GM12878 (cell line): ENCODE measurements at regions not wholly inside any gene's neighbourhood (a gene's known extent, or its start where the extent isn't known, plus 50 kb on each side); places are given as distances from the start of the nearest gene placed in this dataset.
A peak's percentile ranks its signal among the peaks of the same experiment; 100 is the strongest.
"Not testable (repeated sequence)": the region's sequence is repeated elsewhere in the genome, so short reads cannot be mapped to it uniquely, and the experiment has no call there.

ENCODE experiments used
- ATAC-seq: fragments of 200-7000 bp; cut with Tn5 transposase; 3 replicates; pipeline ENCODE4 v1.9.1; 2020; ENCODE audit warnings: mild to moderate bottlenecking, moderate library complexity
- BruUV-seq: library from RNA; stranded (reverse); fragments of 400-500 nt; replicated peaks from 2 replicates; lab custom pipeline; 2021; lab: Mats Ljungman, UMichigan
- CTCF ChIA-PET: fragments of 300-600 bp; sonication (Branson Sonifier 250); formaldehyde crosslinking; extraction: SDS; loops from one replicate; lab custom pipeline; 2021; ENCODE audit warnings: inconsistent platforms; lab: Yijun Ruan, JAX
- POLR2A ChIA-PET: fragments of 350-600 bp; formaldehyde crosslinking; extraction: SDS; loops from one replicate; lab custom pipeline; 2021; ENCODE audit warnings: inconsistent platforms; lab: Charles Lee
- RAD21 ChIA-PET: fragments of 300-600 bp; sonication (Branson Sonifier 250); formaldehyde crosslinking; loops from one replicate; lab custom pipeline; 2023; ENCODE audit warnings: antibody characterized with exemption; ENCODE audit not compliant: unreplicated experiment; lab: Charles Lee
- SMC1A ChIA-PET: fragments of 300-600 bp; sonication (Branson Sonifier 250); formaldehyde crosslinking; loops from one replicate; lab custom pipeline; 2023; ENCODE audit not compliant: unreplicated experiment, uncharacterized antibody; lab: Charles Lee
- DNase-seq: peaks from one replicate; pipeline ENCODE4 v3.0.0-alpha.2; 2011; ENCODE audit warnings: low read depth, low spot score
- FAIRE-seq: peaks from 3 replicates; lab custom pipeline; 2011; peaks lifted over from hg19 to GRCh38; lab: Jason Lieb, UNC
- H2AFZ ChIP-seq: 2 replicates; pipeline ENCODE4 v1.6.0; 2011; ENCODE audit warnings: low read depth, low read length, control low read depth; ENCODE audit not compliant: control insufficient read depth
- H3K27ac ChIP-seq: 2 replicates; pipeline ENCODE4 v1.5.1; 2011; ENCODE audit warnings: control low read depth; ENCODE audit not compliant: control insufficient read depth, insufficient read depth
- H3K27me3 ChIP-seq, 2 experiments: replicated peaks in 1 of 2; 2 replicates each; pipeline versions ENCODE4 v1.6.0 to v1.6.1; 2011; ENCODE audit warnings: low read length in 1 of 2; ENCODE audit not compliant: control insufficient read depth in 2 of 2, insufficient read depth in 2 of 2
- H3K36me3 ChIP-seq, 2 experiments: 2 replicates each; pipeline ENCODE4 v1.5.1; 2011; ENCODE audit warnings: low read length in 1 of 2; ENCODE audit not compliant: control insufficient read depth in 2 of 2, insufficient read depth in 2 of 2
- H3K4me1 ChIP-seq: 2 replicates; pipeline ENCODE4 v1.6.1; 2011; ENCODE audit warnings: mild to moderate bottlenecking, low read length, moderate library complexity, mixed read lengths; ENCODE audit not compliant: control insufficient read depth, insufficient read depth
- H3K4me2 ChIP-seq: 2 replicates; pipeline ENCODE4 v1.6.0; 2011; ENCODE audit warnings: control low read depth; ENCODE audit not compliant: control insufficient read depth, insufficient read depth
- H3K4me3 ChIP-seq: fragments of 200-600 bp; sonication (generic); 2 replicates; pipeline ENCODE4 v1.5.1; 2016
- H3K79me2 ChIP-seq: 2 replicates; pipeline ENCODE4 v1.6.0; 2011; ENCODE audit warnings: low read length; ENCODE audit not compliant: control insufficient read depth, insufficient read depth
- H3K9ac ChIP-seq: 2 replicates; pipeline ENCODE4 v1.8.0; 2011; ENCODE audit warnings: low read length, control low read depth, mixed read lengths; ENCODE audit not compliant: control insufficient read depth, insufficient read depth
- H3K9me3 ChIP-seq: replicated peaks from 3 replicates; pipeline ENCODE4 v1.5.1; 2011; ENCODE audit warnings: mild to moderate bottlenecking, low read length; ENCODE audit not compliant: control insufficient read depth, insufficient read depth
- H4K20me1 ChIP-seq: 2 replicates; pipeline ENCODE4 v1.6.0; 2011; ENCODE audit not compliant: control insufficient read depth, insufficient read depth
- WGBS: methylation state at CpG from one replicate; pipeline ENCODE4 v1.1.6; 2016; ENCODE audit warnings: low lambda C conversion rate; ENCODE audit not compliant: insufficient replicate concordance, insufficient coverage; ENCODE audit errors: missing lambda C conversion rate; 5-methylcytosine and 5-hydroxymethylcytosine counted together
- in situ Hi-C: fragments of 300-500 bp; cut with MboI; formaldehyde crosslinking; loops from 9 replicates; pipeline ENCODE4 v1.14.3; 2018; ENCODE audit warnings: mixed read lengths
- intact Hi-C: fragments of 100-400 bp; cut with micrococcal nuclease; formaldehyde crosslinking; loops from one replicate; pipeline ENCODE4 v1.14.2; 2022; ENCODE audit not compliant: unreplicated experiment

- H3K9ac ChIP-seq, in situ Hi-C loops, H4K20me1 ChIP-seq, DNase-seq, H3K27me3 ChIP-seq, H3K27ac ChIP-seq, H3K9me3 ChIP-seq, FAIRE-seq, H3K79me2 ChIP-seq, CTCF ChIA-PET, RAD21 ChIA-PET, BruUV-seq, intact Hi-C loops, H2AFZ ChIP-seq, SMC1A ChIA-PET, H3K4me3 ChIP-seq, H3K4me1 ChIP-seq, POLR2A ChIA-PET, H3K36me3 ChIP-seq, H3K4me2 ChIP-seq: not testable (repeated sequence)
- peak; percentile 38; the same call in 1 of the 3 replicates for ATAC-seq
- no CpG with 5 or more reads among the region's 10 CpGs for WGBS
Measured at GRCh38 chrX:63233013-63233412, 118.1 kb downstream of the SPIN4 start.

- H3K79me2 ChIP-seq, RAD21 ChIA-PET, H3K9ac ChIP-seq, BruUV-seq, H3K27me3 ChIP-seq, H3K4me2 ChIP-seq, DNase-seq, H4K20me1 ChIP-seq, FAIRE-seq, intact Hi-C loops, H3K9me3 ChIP-seq, H2AFZ ChIP-seq, H3K4me1 ChIP-seq, SMC1A ChIA-PET, in situ Hi-C loops, H3K4me3 ChIP-seq, ATAC-seq, CTCF ChIA-PET, H3K27ac ChIP-seq, H3K36me3 ChIP-seq, POLR2A ChIA-PET: not testable (repeated sequence)
- WGBS, result no CpG with 5 or more reads among the region's 1 CpG
Measured at GRCh38 chrX:63218202-63218601, 132.9 kb downstream of the SPIN4 start.

GRCh38 chrX:63217549-63217948 lies 133.6 kb downstream of the SPIN4 start:
- SMC1A ChIA-PET, H3K27me3 ChIP-seq, H3K9ac ChIP-seq, intact Hi-C loops, in situ Hi-C loops, H3K36me3 ChIP-seq, H3K9me3 ChIP-seq, H3K27ac ChIP-seq, H3K4me1 ChIP-seq, H3K4me2 ChIP-seq, H4K20me1 ChIP-seq, H3K4me3 ChIP-seq, DNase-seq, CTCF ChIA-PET, FAIRE-seq, RAD21 ChIA-PET, H2AFZ ChIP-seq, POLR2A ChIA-PET, BruUV-seq, H3K79me2 ChIP-seq: not testable (repeated sequence)
- no CpG with 5 or more reads among the region's 1 CpG for WGBS
- ATAC-seq, result peak; percentile 61

GRCh38 chrX:63209645-63210044 lies 141.5 kb downstream of the SPIN4 start:
- H3K36me3 ChIP-seq, H3K27me3 ChIP-seq, H3K4me1 ChIP-seq, H4K20me1 ChIP-seq, H3K79me2 ChIP-seq, POLR2A ChIA-PET, FAIRE-seq, H3K4me2 ChIP-seq, H3K9me3 ChIP-seq, SMC1A ChIA-PET, RAD21 ChIA-PET, BruUV-seq, H2AFZ ChIP-seq, CTCF ChIA-PET, H3K27ac ChIP-seq, H3K9ac ChIP-seq, intact Hi-C loops, DNase-seq, H3K4me3 ChIP-seq, in situ Hi-C loops: not testable (repeated sequence)
- peak; percentile 77 for ATAC-seq
- WGBS, result no CpG with 5 or more reads among the region's 1 CpG
